HepG2 (cell line): ENCODE measurements at regions not wholly inside any gene's neighbourhood (a gene's known extent, or its start where the extent isn't known, plus 50 kb on each side); places are given as distances from the start of the nearest gene placed in this dataset.

ENCODE experiments used
- ATAC-seq: fragments of 200-7000 bp; cut with Tn5 transposase; 3 replicates; pipeline ENCODE4 v1.9.1; 2020; ENCODE audit warnings: mild to moderate bottlenecking, moderate library complexity
- BruUV-seq: library from RNA; stranded (reverse); fragments of 400-500 nt; replicated peaks from 2 replicates; lab custom pipeline; 2021; lab: Mats Ljungman, UMichigan
- CTCF ChIA-PET: fragments of 300-600 bp; formaldehyde crosslinking; extraction: SDS; loops from one replicate; lab custom pipeline; 2021; ENCODE audit warnings: low total read pairs, inconsistent platforms, low intra/inter-chr PET ratio; lab: Yijun Ruan, JAX
- POLR2A ChIA-PET: fragments of 350-600 bp; sonication (Branson Sonifier 250); formaldehyde crosslinking; loops from one replicate; lab custom pipeline; 2020; ENCODE audit warnings: antibody characterized with exemption, inconsistent platforms; lab: Yijun Ruan, JAX
- DNase-seq: peaks from one replicate; pipeline ENCODE4 v3.0.0-alpha.2; 2015; ENCODE audit warnings: low spot score
- FAIRE-seq: peaks from 3 replicates; lab custom pipeline; 2011; peaks lifted over from hg19 to GRCh38; lab: Jason Lieb, UNC
- H2AFZ ChIP-seq: one replicate; pipeline ENCODE4 v1.6.1; 2011; ENCODE audit warnings: low read length, inconsistent platforms
- H3K27ac ChIP-seq: fragments of 300-600 bp; 3 replicates; pipeline ENCODE4 v1.8.0; 2011; ENCODE audit warnings: mixed run types, mild to moderate bottlenecking, mixed read lengths, low read length, inconsistent platforms; ENCODE audit not compliant: insufficient read depth; ENCODE audit errors: extremely low read length
- H3K27me3 ChIP-seq, 2 experiments: fragments of 200-600 bp in 1 of 2; 2 replicates in 1 of 2; 3 replicates in 1 of 2; pipeline versions ENCODE4 v1.6.0 to v1.8.0; 2011; ENCODE audit warnings: low read length in 2 of 2, mild to moderate bottlenecking in 2 of 2, moderate library complexity in 2 of 2, inconsistent platforms in 1 of 2; ENCODE audit not compliant: insufficient read depth in 2 of 2, control insufficient read depth in 1 of 2
- H3K36me3 ChIP-seq, 2 experiments: fragments of 200-600 bp in 1 of 2; replicated peaks in 1 of 2; 2 replicates in 1 of 2; 3 replicates in 1 of 2; pipeline versions ENCODE4 v1.5.1 to v1.8.0; 2011; ENCODE audit warnings: low read length in 2 of 2, inconsistent platforms in 1 of 2; ENCODE audit not compliant: insufficient read depth in 2 of 2, control insufficient read depth in 1 of 2
- H3K4me1 ChIP-seq: 2 replicates; pipeline ENCODE4 v1.5.1; 2012; ENCODE audit warnings: low read length, inconsistent platforms; ENCODE audit not compliant: insufficient read depth
- H3K4me2 ChIP-seq: 2 replicates; pipeline ENCODE4 v1.6.0; 2011; ENCODE audit warnings: low read depth, low read length, inconsistent platforms
- H3K4me3 ChIP-seq, 3 experiments: fragments of 200-600 bp in 1 of 3; sonication (generic), shearing (Covaris generic) in 1 of 3; replicated peaks in 1 of 3; 2 replicates each; pipeline ENCODE4 v1.5.1; 2011 to 2016; ENCODE audit warnings: low read length in 3 of 3, inconsistent platforms in 2 of 3, low read depth in 2 of 3, mild to moderate bottlenecking in 2 of 3, control low read depth in 1 of 3, mixed read lengths in 1 of 3; ENCODE audit not compliant: insufficient read depth in 1 of 3
- H3K79me2 ChIP-seq: one replicate; pipeline ENCODE4 v1.6.1; 2011; ENCODE audit warnings: low read length, inconsistent platforms; ENCODE audit not compliant: insufficient read depth
- H3K9ac ChIP-seq: 2 replicates; pipeline ENCODE4 v1.6.0; 2011; ENCODE audit warnings: mild to moderate bottlenecking, low read depth, low read length, inconsistent platforms; ENCODE audit not compliant: insufficient read depth
- H3K9me3 ChIP-seq: 2 replicates; pipeline ENCODE4 v1.5.1; 2012; ENCODE audit warnings: mild to moderate bottlenecking, low read length
- H4K20me1 ChIP-seq: 2 replicates; pipeline ENCODE4 v1.6.0; 2011; ENCODE audit warnings: inconsistent platforms, mild to moderate bottlenecking, low read length, moderate library complexity; ENCODE audit not compliant: insufficient read depth
- BHLHE40 ChIP-seq: IDR thresholded peaks from 2 replicates; pipeline ENCODE4 v1.6.1; 2011; ENCODE audit warnings: low read length, improper control_type of control experiment
- NR2F1 ChIP-seq, 2 experiments: fragments of 450-650 bp in 1 of 2; formaldehyde crosslinking in 1 of 2; IDR thresholded peaks; 2 replicates each; pipeline versions ENCODE4 v1.5.0 to v1.6.1; 2016 to 2020; ENCODE audit warnings: mild to moderate bottlenecking in 1 of 2, missing compliant biosample characterization in 1 of 2, missing genetic modification reagents in 1 of 2, moderate library complexity in 1 of 2
- ZNF12 ChIP-seq: sonication (generic); formaldehyde crosslinking; IDR thresholded peaks from 2 replicates; pipeline ENCODE4 v1.5.0; 2020; ENCODE audit warnings: missing genetic modification reagents
- ZNF143 ChIP-seq: sonication (generic); formaldehyde crosslinking; IDR thresholded peaks from 2 replicates; pipeline ENCODE4 v1.4.0; 2020; ENCODE audit warnings: missing genetic modification reagents
- ZNF577 ChIP-seq: sonication (generic); formaldehyde crosslinking; IDR thresholded peaks from 2 replicates; pipeline ENCODE4 v1.4.0; 2020; ENCODE audit warnings: mild to moderate bottlenecking, low read depth, missing genetic modification reagents, borderline replicate concordance
- ZNF598 ChIP-seq: sonication (generic); formaldehyde crosslinking; IDR thresholded peaks from 2 replicates; pipeline ENCODE4 v1.5.1; 2020; ENCODE audit warnings: mild to moderate bottlenecking, missing genetic modification reagents, borderline replicate concordance
- ZNF777 ChIP-seq: sonication (generic); formaldehyde crosslinking; IDR thresholded peaks from 2 replicates; pipeline ENCODE4 v1.4.0; 2020; ENCODE audit warnings: missing genetic modification reagents
- ZNF878 ChIP-seq: sonication (generic); formaldehyde crosslinking; IDR thresholded peaks from 2 replicates; pipeline ENCODE4 v1.8.1; 2023; ENCODE audit warnings: mild to moderate bottlenecking, missing genetic modification reagents, moderate library complexity
- WGBS: methylation state at CpG from one replicate; pipeline ENCODE4 v1.1.6; 2017; ENCODE audit warnings: low lambda C conversion rate; 5-methylcytosine and 5-hydroxymethylcytosine counted together
- in situ Hi-C: cut with HindIII; loops from 2 replicates; pipeline ENCODE4 v1.10.0; 2017; ENCODE audit warnings: low pct_unique_long_range_greater_than_20kb; ENCODE audit not compliant: extremely low pct_ligation_motif_present
- intact Hi-C: fragments of 100-400 bp; cut with micrococcal nuclease; formaldehyde crosslinking; loops from one replicate; pipeline ENCODE4 v1.10.0; 2022; ENCODE audit not compliant: unreplicated experiment
- TF ChIP-seq, protein P1 (sequence below): sonication (generic); formaldehyde crosslinking; IDR thresholded peaks from 2 replicates; pipeline ENCODE4 v1.5.1; 2020; ENCODE audit warnings: missing genetic modification reagents, mild to moderate bottlenecking, borderline replicate concordance
- TF ChIP-seq, protein P2 (sequence below): sonication (generic); formaldehyde crosslinking; conservative IDR thresholded peaks from 2 replicates; pipeline ENCODE4 v1.8.1; 2023; ENCODE audit warnings: missing genetic modification reagents

DNA sequence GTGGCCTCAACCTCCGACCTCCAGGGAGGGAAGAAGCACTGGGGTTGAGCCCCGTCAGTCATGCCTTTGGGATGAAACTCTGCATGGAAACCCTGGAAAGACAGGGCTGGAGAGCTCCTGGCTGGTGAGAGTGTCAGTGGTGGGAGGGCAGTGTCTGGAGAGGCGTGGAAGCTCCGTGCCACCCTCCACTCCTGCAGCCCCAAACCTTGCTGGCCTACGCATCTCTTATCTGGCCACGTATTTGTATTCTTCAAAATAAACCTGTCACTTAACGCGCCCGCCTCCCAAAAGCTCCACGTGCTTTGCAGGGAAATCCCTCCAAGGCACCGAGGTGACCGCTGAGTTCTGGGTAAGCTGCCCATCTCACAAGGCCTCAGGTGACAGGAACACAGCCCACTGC lies 84.3 kb downstream of the TEX29 start:
- H2AFZ ChIP-seq, result no peak overlapping the region
- in situ Hi-C loops, result no loop called here
- POLR2A ChIA-PET, result no interaction called here
- H3K9ac ChIP-seq, result no peak overlapping the region
- peaks cover 3 to 62% of the 10 kb centered on the region in 2 experiments; a peak in 4 of 5 replicates for H3K27me3 ChIP-seq
- TF ChIP-seq, protein P1, sequence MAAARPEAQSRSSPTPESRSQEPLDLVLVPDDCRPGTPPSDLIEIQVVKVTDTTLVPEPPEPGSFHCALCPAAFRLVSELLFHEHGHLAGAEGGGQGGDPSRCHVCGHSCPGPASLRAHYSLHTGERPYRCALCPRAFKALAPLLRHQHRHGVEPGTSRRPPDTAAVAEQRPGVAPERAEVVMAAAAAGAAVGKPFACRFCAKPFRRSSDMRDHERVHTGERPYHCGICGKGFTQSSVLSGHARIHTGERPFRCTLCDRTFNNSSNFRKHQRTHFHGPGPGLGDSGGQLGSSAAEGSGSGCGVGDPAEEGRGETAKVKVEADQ (CRISPR knock-in tag), result no peak
- TF ChIP-seq ZNF12 (no peak), NR2F1 (CRISPR knock-in tag; IDR thresholded peaks at IDR 0.05) (no peak), ZNF878 (CRISPR knock-in tag) (no peak), ZNF777 (CRISPR knock-in tag) (no peak), ZNF577 (no peak), BHLHE40 (no peak), ZNF143 (CRISPR knock-in tag) (no peak), ZNF598 (CRISPR knock-in tag) (no peak)
- TF ChIP-seq, protein P2, sequence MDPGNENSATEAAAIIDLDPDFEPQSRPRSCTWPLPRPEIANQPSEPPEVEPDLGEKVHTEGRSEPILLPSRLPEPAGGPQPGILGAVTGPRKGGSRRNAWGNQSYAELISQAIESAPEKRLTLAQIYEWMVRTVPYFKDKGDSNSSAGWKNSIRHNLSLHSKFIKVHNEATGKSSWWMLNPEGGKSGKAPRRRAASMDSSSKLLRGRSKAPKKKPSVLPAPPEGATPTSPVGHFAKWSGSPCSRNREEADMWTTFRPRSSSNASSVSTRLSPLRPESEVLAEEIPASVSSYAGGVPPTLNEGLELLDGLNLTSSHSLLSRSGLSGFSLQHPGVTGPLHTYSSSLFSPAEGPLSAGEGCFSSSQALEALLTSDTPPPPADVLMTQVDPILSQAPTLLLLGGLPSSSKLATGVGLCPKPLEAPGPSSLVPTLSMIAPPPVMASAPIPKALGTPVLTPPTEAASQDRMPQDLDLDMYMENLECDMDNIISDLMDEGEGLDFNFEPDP (CRISPR knock-in tag), result no peak
- ATAC-seq (no peak), DNase-seq (no peak), FAIRE-seq (no peak)
- no peaks in the 10 kb centered on the region for H3K36me3 ChIP-seq
- peaks cover 33% of the 10 kb centered on the region for H3K4me1 ChIP-seq
- H3K4me2 ChIP-seq, result no peak overlapping the region
- CTCF ChIA-PET, result no interaction called here
- H4K20me1 ChIP-seq, result no peaks in the 10 kb centered on the region
- H3K4me3 ChIP-seq, result no peak overlapping the region
- WGBS, result 63% methylated on average over 12 of the region's 12 CpGs
- intact Hi-C loops, result no loop called here
- BruUV-seq, result no TSS peak
- H3K79me2 ChIP-seq, result no peaks in the 10 kb centered on the region
- no peaks in the 10 kb centered on the region for H3K9me3 ChIP-seq
- no peak overlapping the region for H3K27ac ChIP-seq
